Peyer's patch (tissue), 4 donors: ENCODE measurements at regions not wholly inside any gene's neighbourhood (a gene's known extent, or its start where the extent isn't known, plus 50 kb on each side); places are given as distances from the start of the nearest gene placed in this dataset.

Experiments used
- DNase-seq, 3 donors: peaks; one replicate each; pipeline ENCODE4 v3.0.0-alpha.2; 2017 to 2019
- H3K27ac ChIP-seq, 4 donors: fragments of 200-600 bp; sonication (generic); one replicate each; pipeline ENCODE4 v1.5.1; 2016 to 2019
- H3K27me3 ChIP-seq, 2 donors: fragments of 200-600 bp; sonication (generic); one replicate each; pipeline ENCODE4 v1.5.1; 2019
- H3K36me3 ChIP-seq, 3 donors: fragments of 200-600 bp; sonication (generic); one replicate each; pipeline ENCODE4 v1.5.1; 2016 to 2019
- H3K4me1 ChIP-seq, 4 donors: fragments of 200-600 bp; sonication (generic); one replicate each; pipeline ENCODE4 v1.5.1; 2016 to 2019
- H3K4me3 ChIP-seq, 4 donors: fragments of 200-600 bp; sonication (generic); 1 replicate in 3 of 4; 2 replicates in 1 of 4; pipeline ENCODE4 v1.5.1; 2016 to 2019; ENCODE audit warnings: mild to moderate bottlenecking in 1 of 4
- H3K9me3 ChIP-seq, 4 donors: fragments of 200-600 bp; sonication (generic); one replicate each; pipeline ENCODE4 v1.5.1; 2016 to 2019; ENCODE audit warnings: mild to moderate bottlenecking in 1 of 4
- POLR2A ChIP-seq, 2 donors: fragments of 450-650 bp; IDR thresholded peaks; one replicate each; pipeline ENCODE4 v1.5.1; 2017; ENCODE audit warnings: antibody characterized with exemption in 2 of 2, mild to moderate bottlenecking in 2 of 2, moderate library complexity in 2 of 2
- TF ChIP-seq, protein P1 (sequence below), 6 experiments: fragments of 450-650 bp in 4 of 6; fragments of 200-600 bp in 2 of 6; sonication (generic) in 1 of 6; IDR thresholded peaks; one replicate each; pipeline ENCODE4 v1.5.1; 2017 to 2019; ENCODE audit warnings: antibody characterized with exemption in 6 of 6, mild to moderate bottlenecking in 3 of 6, moderate library complexity in 1 of 6

DNA sequence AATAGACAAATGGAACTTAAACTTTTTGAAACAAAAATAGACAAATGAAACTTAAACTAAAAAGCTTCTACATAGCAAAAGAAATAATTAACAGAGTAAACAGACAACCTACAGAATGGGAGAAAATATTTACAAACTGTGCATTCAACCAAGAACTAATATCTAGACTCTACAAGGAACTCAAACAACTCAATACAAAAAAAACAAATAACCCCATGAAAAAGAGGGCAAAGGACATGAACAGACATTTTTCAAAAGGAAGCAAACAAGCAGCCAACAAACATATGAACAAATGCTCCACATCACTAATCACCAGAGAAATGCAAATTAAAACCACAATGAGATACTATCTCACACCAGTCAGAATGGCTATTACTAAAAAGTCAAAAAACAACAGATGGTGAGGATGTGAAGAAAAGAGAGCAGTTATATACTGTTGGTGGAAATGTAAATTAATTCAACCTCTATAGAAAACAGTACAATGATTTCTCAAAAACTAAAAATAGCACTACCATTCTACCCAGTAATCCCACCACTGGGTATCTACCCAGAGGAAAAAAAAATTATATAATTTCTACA lies 170.8 kb upstream of the RGMB start:
- Histone ChIP-seq H3K27ac (no peak overlapping the region), H3K4me3 (no peak overlapping the region), H3K36me3 (no peaks in the 10 kb centered on the region), H3K4me1 (no peaks in the 10 kb centered on the region), H3K9me3 (no peaks in the 10 kb centered on the region), H3K27me3 (no peaks in the 10 kb centered on the region)
- no peak for DNase-seq
- TF ChIP-seq POLR2A (IDR thresholded peaks at IDR 0.05): no peak
- TF ChIP-seq, protein P1, sequence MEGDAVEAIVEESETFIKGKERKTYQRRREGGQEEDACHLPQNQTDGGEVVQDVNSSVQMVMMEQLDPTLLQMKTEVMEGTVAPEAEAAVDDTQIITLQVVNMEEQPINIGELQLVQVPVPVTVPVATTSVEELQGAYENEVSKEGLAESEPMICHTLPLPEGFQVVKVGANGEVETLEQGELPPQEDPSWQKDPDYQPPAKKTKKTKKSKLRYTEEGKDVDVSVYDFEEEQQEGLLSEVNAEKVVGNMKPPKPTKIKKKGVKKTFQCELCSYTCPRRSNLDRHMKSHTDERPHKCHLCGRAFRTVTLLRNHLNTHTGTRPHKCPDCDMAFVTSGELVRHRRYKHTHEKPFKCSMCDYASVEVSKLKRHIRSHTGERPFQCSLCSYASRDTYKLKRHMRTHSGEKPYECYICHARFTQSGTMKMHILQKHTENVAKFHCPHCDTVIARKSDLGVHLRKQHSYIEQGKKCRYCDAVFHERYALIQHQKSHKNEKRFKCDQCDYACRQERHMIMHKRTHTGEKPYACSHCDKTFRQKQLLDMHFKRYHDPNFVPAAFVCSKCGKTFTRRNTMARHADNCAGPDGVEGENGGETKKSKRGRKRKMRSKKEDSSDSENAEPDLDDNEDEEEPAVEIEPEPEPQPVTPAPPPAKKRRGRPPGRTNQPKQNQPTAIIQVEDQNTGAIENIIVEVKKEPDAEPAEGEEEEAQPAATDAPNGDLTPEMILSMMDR (IDR thresholded peaks at IDR 0.05): no peak

DNA sequence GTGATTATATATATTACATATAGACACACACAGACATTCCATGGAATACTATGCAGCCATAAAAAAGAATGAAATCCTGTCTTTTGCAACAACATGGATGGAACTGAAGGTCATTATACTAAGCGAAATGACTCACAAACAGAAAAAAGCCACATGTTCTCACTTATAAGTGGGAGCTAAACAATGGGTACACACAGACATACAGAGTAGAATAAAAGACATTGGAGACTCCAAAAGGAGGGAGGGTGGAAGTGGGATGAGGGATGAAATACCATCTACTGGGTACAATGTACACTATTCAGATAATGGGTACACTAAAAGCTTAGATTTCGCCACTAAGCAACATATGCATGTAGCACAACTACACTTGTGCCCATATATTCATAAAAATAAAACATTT lies 170.0 kb upstream of the RGMB start:
- H3K36me3 ChIP-seq: no peaks in the 10 kb centered on the region
- no peak overlapping the region for H3K27ac ChIP-seq
- no peaks in the 10 kb centered on the region for H3K4me1 ChIP-seq
- H3K9me3 ChIP-seq: no peaks in the 10 kb centered on the region
- H3K27me3 ChIP-seq: no peaks in the 10 kb centered on the region
- no peak overlapping the region for H3K4me3 ChIP-seq
- TF ChIP-seq POLR2A (IDR thresholded peaks at IDR 0.05): no peak
- TF ChIP-seq, protein P1 (IDR thresholded peaks at IDR 0.05): no peak
- no peak for DNase-seq

DNA sequence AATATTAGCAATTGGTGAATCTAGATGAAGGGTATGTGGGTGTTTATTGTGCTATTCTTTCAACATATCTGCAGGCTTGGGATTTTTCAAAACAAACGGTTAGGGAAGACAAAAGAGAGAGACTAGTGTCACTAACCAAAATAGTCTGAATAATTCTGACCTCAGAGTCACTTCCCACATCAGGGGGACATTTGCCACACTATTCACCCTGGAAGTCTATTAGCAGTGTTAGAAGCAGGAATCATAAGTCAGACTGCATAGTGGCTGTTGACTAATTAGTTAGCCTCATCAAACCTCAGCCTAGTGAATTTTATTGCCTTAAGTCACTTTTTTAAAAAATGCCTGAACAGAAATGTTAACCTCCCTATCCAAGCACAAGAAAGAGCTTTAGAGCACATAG lies 169.2 kb upstream of the RGMB start:
- TF ChIP-seq, protein P1 (IDR thresholded peaks at IDR 0.05): no peak
- no peak for TF ChIP-seq POLR2A (IDR thresholded peaks at IDR 0.05)
- Histone ChIP-seq H3K9me3 (no peaks in the 10 kb centered on the region), H3K4me1 (no peaks in the 10 kb centered on the region), H3K27ac (no peak overlapping the region), H3K27me3 (no peaks in the 10 kb centered on the region), H3K36me3 (no peaks in the 10 kb centered on the region), H3K4me3 (no peak overlapping the region)
- DNase-seq: no peak

DNA sequence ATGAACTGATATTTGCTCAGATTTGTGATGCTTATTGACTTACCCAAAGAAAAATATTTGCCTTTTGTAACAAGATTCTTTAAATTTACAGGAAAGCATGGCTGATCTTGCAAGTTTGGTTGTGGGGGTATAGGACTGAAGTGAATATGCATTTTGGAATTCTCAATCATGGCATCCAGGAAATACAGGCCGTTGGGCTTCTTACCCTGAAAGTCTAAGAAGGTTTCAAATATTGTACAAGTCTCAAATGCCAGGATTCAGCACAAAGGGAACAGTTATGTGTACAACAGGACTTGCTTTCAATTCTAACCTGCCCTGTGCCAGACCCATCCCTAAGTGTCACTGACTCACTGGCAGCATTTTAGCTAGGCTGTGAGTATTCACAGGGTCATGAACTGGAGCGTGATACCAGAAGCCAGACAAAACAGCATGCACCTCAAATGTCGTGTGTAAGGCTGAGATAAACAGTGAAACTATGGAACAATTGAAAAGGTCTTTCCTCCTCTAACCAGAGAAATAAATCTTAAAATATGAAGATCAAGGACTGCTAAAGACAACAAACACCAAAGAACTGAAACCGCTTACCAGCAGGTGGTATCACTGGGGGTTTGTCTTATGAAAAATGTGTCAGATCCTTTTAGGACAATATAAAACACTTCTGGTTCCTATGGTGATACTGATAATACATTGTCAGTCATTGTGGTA lies 168.6 kb upstream of the RGMB start:
- Histone ChIP-seq H3K4me3 (no peak overlapping the region), H3K9me3 (no peaks in the 10 kb centered on the region), H3K27ac (no peak overlapping the region), H3K4me1 (no peaks in the 10 kb centered on the region), H3K36me3 (no peaks in the 10 kb centered on the region), H3K27me3 (no peaks in the 10 kb centered on the region)
- TF ChIP-seq, protein P1 (IDR thresholded peaks at IDR 0.05): no peak
- TF ChIP-seq POLR2A (IDR thresholded peaks at IDR 0.05): no peak
- no peak for DNase-seq

DNA sequence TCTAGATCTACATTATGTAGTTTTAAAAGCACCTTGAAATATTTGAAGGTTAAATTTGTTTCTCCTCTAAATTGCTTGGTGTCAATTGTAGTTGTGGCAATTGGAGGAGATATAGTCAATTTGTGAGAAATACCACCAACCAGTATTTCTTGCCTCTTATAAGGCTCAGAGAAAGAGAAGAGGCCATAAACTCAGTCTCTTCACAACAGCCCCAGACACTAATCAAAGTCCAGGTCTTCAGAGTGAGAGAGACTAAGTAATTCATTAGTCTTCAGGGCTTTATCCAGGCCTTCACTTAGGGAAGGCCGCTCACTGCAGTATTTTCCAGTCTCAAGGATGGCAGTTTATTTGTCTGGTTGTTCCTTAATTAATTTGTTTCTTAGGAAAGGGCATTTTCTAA lies 168.0 kb upstream of the RGMB start:
- Histone ChIP-seq H3K36me3 (no peaks in the 10 kb centered on the region), H3K27ac (no peak overlapping the region), H3K4me1 (no peaks in the 10 kb centered on the region), H3K9me3 (no peaks in the 10 kb centered on the region), H3K4me3 (no peak overlapping the region), H3K27me3 (no peaks in the 10 kb centered on the region)
- TF ChIP-seq POLR2A (IDR thresholded peaks at IDR 0.05): no peak
- TF ChIP-seq, protein P1 (IDR thresholded peaks at IDR 0.05): no peak
- no peak for DNase-seq
